ENCODE measurements at regions not wholly inside any gene's neighbourhood (a gene's known extent, or its start where the extent isn't known, plus 50 kb on each side); places are given as distances from the start of the nearest gene placed in this dataset.

DNA sequence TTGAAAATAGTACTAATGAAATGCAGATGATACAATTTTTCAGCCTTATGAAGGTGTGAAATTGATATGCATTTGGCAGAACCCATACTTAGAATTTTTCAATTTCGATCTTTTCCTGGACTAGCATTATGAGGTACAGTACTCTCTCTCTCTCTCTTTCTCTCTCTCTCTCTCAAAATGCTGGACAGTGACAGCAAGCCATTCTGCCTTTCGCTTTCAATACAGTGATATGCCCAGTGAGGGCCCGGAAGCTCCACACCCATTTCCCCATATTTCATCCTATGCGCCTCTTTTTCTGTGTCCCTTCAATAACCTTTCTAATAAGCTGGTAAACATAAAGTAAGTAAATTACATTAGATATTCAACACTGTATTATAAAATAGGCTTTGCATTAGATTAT lies 595.0 kb upstream of the UBE2E2 start:
- no peak for DNase-seq (ENCODE audit: low read depth, low spot score)
- no peak for TF ChIP-seq CTCF (IDR thresholded peaks at IDR 0.05; ENCODE audit: low read depth, low read length)
- in situ Hi-C loops (cut with HindIII; ENCODE audit: low sequenced_read_pairs): no loop called here
- H3K4me3 ChIP-seq (ENCODE audit: low read depth, low read length): no peak overlapping the region

DNA sequence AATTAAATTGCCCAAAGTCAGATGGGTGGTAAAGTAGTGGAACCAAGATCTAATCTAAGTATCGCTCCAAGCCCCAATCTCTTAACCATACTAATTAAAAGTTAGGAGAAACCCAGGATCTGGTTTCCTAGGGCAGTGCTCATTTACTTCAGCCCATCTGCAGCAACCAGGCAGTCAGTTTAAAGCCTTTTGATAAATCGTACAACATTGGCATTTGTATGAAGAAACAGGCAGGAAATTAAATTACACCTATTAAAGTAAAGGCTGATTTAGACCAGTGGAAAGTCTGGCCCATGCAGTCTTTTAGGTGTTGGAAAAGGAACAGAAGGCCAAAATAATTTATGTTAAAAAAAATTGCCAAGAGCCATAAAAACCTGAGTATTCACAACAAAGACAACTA lies 594.4 kb upstream of the UBE2E2 start:
- DNase-seq (ENCODE audit: low read depth, low spot score): no peak
- in situ Hi-C loops (cut with HindIII; ENCODE audit: low sequenced_read_pairs): no loop called here
- TF ChIP-seq CTCF (IDR thresholded peaks at IDR 0.05; ENCODE audit: low read depth, low read length): no peak
- no peak overlapping the region for H3K4me3 ChIP-seq (ENCODE audit: low read depth, low read length)

GRCh38 chr3:22609139-22609538 lies 594.0 kb upstream of the UBE2E2 start:
- no peak overlapping the region for H3K4me3 ChIP-seq (ENCODE audit: low read depth, low read length)
- in situ Hi-C loops (cut with HindIII; ENCODE audit: low sequenced_read_pairs): no loop called here
- no peak for TF ChIP-seq CTCF (IDR thresholded peaks at IDR 0.05; ENCODE audit: low read depth, low read length)
- no peak for DNase-seq (ENCODE audit: low read depth, low spot score)

GRCh38 chr3:22612927-22613326 lies 590.2 kb upstream of the UBE2E2 start:
- DNase-seq (ENCODE audit: low read depth, low spot score): no peak
- in situ Hi-C loops (cut with HindIII; ENCODE audit: low sequenced_read_pairs): no loop called here
- TF ChIP-seq CTCF (IDR thresholded peaks at IDR 0.05; ENCODE audit: low read depth, low read length): no peak
- H3K4me3 ChIP-seq (ENCODE audit: low read depth, low read length): no peak overlapping the region

DNA sequence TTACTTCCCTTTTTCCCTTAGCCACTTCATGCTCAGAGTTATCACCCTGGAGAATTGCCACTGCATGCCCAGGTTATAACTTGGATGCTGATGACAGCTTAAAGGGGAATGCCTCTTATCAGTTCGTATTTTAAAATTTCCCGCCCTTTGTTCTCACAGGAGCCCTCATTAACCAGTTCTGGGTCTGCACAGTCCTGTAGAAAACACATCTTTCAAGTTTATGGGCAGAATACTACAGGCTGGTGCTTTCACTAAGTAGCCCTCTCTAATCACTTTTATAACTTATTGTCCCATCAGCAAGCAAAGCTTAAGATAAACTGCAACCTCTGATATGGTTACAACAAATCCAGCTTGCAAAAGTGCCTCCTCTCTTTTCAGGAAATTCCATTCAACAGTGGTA lies 587.3 kb upstream of the UBE2E2 start:
- H3K4me3 ChIP-seq (ENCODE audit: low read depth, low read length): no peak overlapping the region
- no peak for DNase-seq (ENCODE audit: low read depth, low spot score)
- TF ChIP-seq CTCF (IDR thresholded peaks at IDR 0.05; ENCODE audit: low read depth, low read length): no peak
- in situ Hi-C loops (cut with HindIII; ENCODE audit: low sequenced_read_pairs): no loop called here

- no peak for DNase-seq (ENCODE audit: low read depth, low spot score)
- in situ Hi-C loops (cut with HindIII; ENCODE audit: low sequenced_read_pairs): no loop called here
- TF ChIP-seq CTCF (IDR thresholded peaks at IDR 0.05; ENCODE audit: low read depth, low read length): no peak
- H3K4me3 ChIP-seq (ENCODE audit: low read depth, low read length): no peak overlapping the region
Observed at GRCh38 chr3:22617372-22617771, 585.8 kb upstream of the UBE2E2 start.

DNA sequence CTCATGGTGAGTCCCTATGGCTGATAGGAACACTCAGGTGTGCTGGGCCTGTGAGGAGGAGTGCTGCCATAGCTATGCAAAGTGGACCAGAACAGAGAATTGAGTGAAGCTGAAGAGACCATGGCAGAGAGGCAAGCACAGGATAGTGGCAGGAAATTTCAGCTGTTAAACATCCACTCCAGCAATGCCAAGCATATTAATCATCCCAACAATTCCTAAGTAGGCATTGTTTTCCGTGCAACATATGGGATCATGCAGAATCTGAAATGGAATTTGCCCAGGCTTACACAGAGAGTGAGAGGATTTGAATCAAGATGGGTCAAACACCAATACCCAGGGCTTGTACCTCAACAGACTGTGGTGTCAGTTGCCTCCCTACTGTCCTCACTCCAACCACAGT lies 582.6 kb upstream of the UBE2E2 start:
- H3K4me3 ChIP-seq (ENCODE audit: low read depth, low read length): no peak overlapping the region
- in situ Hi-C loops (cut with HindIII; ENCODE audit: low sequenced_read_pairs): no loop called here
- TF ChIP-seq CTCF (IDR thresholded peaks at IDR 0.05; ENCODE audit: low read depth, low read length): no peak
- no peak for DNase-seq (ENCODE audit: low read depth, low spot score)

Measured in astrocyte of the spinal cord (primary cell).